ENCODE measurements at regions not wholly inside any gene's neighbourhood (a gene's known extent, or its start where the extent isn't known, plus 50 kb on each side); places are given as distances from the start of the nearest gene placed in this dataset.
"Not testable (repeated sequence)": the region's sequence is repeated elsewhere in the genome, so short reads cannot be mapped to it uniquely, and the experiment has no call there.

DNA sequence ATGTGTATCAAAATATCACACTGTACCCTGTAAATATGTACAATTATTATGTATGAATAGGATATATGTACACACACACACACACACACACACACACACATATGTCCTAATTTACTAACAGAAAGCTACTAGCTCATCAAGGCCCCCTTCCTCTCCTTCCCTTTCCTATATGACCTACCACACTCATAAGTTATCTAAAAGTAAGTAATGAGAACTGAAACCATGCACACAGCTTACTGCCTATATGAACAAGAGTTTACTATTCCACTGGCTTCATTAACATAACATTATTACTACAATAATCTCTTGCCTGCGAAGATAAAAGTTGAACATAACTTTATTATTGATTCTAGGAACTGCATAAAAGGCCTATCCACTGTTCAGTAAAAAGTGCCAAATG, 83.8 kb downstream of the MAGED4 start:
- TF ChIP-seq POLR2A (IDR thresholded peaks at IDR 0.05) = not testable (repeated sequence)
- TF ChIP-seq, protein P1, sequence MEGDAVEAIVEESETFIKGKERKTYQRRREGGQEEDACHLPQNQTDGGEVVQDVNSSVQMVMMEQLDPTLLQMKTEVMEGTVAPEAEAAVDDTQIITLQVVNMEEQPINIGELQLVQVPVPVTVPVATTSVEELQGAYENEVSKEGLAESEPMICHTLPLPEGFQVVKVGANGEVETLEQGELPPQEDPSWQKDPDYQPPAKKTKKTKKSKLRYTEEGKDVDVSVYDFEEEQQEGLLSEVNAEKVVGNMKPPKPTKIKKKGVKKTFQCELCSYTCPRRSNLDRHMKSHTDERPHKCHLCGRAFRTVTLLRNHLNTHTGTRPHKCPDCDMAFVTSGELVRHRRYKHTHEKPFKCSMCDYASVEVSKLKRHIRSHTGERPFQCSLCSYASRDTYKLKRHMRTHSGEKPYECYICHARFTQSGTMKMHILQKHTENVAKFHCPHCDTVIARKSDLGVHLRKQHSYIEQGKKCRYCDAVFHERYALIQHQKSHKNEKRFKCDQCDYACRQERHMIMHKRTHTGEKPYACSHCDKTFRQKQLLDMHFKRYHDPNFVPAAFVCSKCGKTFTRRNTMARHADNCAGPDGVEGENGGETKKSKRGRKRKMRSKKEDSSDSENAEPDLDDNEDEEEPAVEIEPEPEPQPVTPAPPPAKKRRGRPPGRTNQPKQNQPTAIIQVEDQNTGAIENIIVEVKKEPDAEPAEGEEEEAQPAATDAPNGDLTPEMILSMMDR (IDR thresholded peaks at IDR 0.05) = not testable (repeated sequence)
